Erythroblast (primary cell): ENCODE measurements at regions not wholly inside any gene's neighbourhood (a gene's known extent, or its start where the extent isn't known, plus 50 kb on each side); places are given as distances from the start of the nearest gene placed in this dataset.

Experiments used
- GATA1 ChIP-seq: IDR thresholded peaks from 2 replicates; pipeline ENCODE4 v1.6.1; 2011; ENCODE audit warnings: low read depth, mild to moderate bottlenecking, control low read depth, low read length, moderate library complexity
- POLR2A ChIP-seq: IDR thresholded peaks from 2 replicates; pipeline ENCODE4 v1.6.1; 2011; ENCODE audit warnings: mild to moderate bottlenecking, low read length

DNA sequence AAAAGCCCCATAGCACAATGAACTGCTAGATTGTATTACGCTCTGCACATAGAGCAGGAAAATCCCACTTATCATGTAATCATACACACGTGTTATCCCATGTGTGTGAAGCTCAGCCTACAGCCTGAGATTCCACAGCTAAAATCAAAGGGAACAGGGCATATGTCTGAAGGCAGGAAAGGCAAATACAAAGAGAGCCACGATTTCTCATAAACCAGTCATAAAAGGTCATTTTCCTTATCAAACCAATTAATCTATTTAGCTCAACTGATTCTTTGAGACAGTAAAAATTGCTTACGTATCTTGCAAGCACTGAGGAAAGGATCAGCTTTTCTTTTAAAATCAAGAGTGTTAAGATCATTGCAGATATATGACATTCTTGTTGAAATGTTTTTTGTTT is 199.5 kb upstream of the TBL1XR1 start:
- TF ChIP-seq POLR2A (no peak), GATA1 (no peak)
